ENCODE measurements at regions not wholly inside any gene's neighbourhood (a gene's known extent, or its start where the extent isn't known, plus 50 kb on each side); places are given as distances from the start of the nearest gene placed in this dataset.

DNA sequence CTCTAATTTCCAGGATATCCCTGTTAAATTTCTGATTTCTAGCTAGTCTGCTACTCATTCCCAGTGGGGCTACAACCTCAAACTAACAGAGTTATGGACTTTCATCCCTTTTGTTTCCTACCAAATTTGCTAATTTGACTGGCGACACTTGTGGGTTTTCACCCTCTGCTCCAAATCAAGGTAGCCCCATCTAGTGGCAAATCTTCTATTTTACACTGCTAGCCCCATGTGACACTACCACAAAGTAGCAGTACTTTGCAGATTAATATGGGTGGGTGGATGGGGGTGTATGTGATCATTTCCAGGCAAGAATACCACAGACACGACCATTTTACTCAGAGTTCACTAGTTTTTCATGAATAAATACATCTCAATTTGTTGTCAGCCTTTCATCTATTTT, 150.3 kb downstream of the MSL3 start:
- H3K4me3 Mint-ChIP-seq, result no peak overlapping the region
- H3K27me3 Mint-ChIP-seq, result peaks cover 27% of the 10 kb centered on the region
- H3K4me1 Mint-ChIP-seq (ENCODE audit: low read depth), result peaks cover 9% of the 10 kb centered on the region
- H3K27ac Mint-ChIP-seq, result no peak overlapping the region
- peaks cover 10% of the 10 kb centered on the region for H3K9me3 Mint-ChIP-seq
- no peaks in the 10 kb centered on the region for H3K36me3 Mint-ChIP-seq (ENCODE audit: low read depth)
- no peak for DNase-seq

DNA sequence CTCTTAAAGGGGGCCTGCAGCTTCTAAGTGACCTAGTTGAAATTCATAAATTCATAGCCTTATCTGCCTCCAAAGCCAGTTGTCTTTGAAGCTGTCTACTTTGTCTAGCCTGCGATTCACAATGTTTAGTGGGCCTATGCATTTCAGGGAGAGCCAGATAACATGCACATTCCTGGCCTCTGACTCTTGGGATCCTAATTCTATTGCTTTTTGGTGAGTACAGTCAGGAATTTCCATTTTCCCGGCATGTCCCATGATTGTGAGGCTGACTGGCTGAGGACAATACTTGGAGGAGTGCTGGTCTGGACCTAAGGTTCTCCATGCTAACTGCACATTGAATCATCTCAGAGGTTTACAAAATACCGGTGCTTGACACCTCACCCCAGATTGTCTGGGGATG, 155.0 kb downstream of the MSL3 start:
- Mint-ChIP-seq H3K9me3 (no peaks in the 10 kb centered on the region), H3K36me3 (ENCODE audit: low read depth) (no peaks in the 10 kb centered on the region), H3K27me3 (peaks cover 34% of the 10 kb centered on the region), H3K4me1 (ENCODE audit: low read depth) (peaks cover 6% of the 10 kb centered on the region), H3K4me3 (no peak overlapping the region), H3K27ac (no peak overlapping the region)
- DNase-seq, result no peak

DNA sequence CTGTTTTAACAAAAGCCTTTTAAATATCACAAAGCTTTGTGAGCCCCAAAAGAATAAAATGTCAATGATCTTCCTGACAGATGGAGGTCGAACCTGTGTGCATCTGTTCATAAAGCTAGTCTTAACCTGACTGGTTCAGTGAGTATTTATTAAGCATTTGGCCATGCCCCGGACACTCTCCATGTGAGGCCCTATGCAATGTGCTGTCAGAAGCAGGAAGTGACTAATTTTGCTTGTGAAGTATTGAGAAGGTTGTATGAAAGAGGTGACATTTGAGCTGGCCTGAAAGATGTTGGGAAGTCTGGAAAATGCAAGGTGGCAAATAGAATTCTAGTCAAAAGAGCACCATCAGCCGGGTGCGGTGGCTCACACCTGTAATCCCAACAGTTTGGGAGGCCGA, 171.4 kb downstream of the MSL3 start:
- no peaks in the 10 kb centered on the region for H3K36me3 Mint-ChIP-seq (ENCODE audit: low read depth)
- peaks cover 28% of the 10 kb centered on the region for H3K9me3 Mint-ChIP-seq
- H3K4me1 Mint-ChIP-seq (ENCODE audit: low read depth), result peaks cover 1% of the 10 kb centered on the region
- no peak for DNase-seq
- H3K27me3 Mint-ChIP-seq, result peaks cover 27% of the 10 kb centered on the region
- H3K27ac Mint-ChIP-seq, result no peak overlapping the region
- H3K4me3 Mint-ChIP-seq, result no peak overlapping the region

DNA sequence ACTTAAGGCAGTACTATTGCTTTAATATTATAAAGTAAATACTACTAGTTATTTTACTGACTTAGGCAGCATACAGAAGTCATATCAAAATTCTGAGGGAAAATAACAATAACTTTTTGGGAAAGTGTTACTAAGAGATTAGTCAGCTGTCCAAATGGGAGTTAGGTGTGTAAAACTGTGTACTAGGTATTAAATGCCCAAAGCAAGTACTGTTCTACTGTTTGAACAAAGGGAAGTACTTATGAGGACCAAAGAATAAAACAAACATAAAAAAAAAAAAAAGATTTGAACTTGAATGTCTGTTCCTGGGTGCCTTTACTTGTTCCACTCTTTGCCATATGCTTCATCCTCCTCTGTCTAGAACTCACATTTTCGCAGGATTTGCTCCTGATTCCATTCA, 174.4 kb downstream of the MSL3 start:
- Mint-ChIP-seq H3K9me3 (peaks cover 16% of the 10 kb centered on the region), H3K4me3 (no peak overlapping the region), H3K27me3 (peaks cover 10% of the 10 kb centered on the region), H3K4me1 (ENCODE audit: low read depth) (peaks cover 1% of the 10 kb centered on the region), H3K36me3 (ENCODE audit: low read depth) (no peaks in the 10 kb centered on the region), H3K27ac (no peak overlapping the region)
- no peak for DNase-seq

DNA sequence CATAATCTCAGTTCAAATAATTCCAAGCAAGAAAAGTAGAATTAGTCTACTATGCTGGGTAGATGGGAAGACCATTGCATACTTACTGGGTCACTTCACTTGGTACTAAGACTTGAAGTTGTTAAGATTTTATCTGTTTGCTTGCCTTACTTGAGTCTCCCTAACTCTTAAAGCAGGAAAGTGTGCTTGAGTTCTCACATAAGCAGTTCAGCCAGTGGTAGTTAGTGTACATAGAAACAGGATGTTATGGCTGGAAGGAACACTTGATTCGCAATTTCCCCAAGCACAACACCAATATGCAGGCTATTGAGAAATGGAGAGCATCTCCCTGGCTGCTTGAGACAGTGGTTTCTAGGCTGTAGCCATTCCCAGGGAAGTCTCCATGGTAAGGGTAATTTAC, 176.1 kb downstream of the MSL3 start:
- Mint-ChIP-seq H3K4me1 (ENCODE audit: low read depth) (no peaks in the 10 kb centered on the region), H3K27ac (no peak overlapping the region), H3K4me3 (no peak overlapping the region), H3K9me3 (peaks cover 2% of the 10 kb centered on the region), H3K36me3 (ENCODE audit: low read depth) (no peaks in the 10 kb centered on the region), H3K27me3 (peaks cover 6% of the 10 kb centered on the region)
- no peak for DNase-seq

DNA sequence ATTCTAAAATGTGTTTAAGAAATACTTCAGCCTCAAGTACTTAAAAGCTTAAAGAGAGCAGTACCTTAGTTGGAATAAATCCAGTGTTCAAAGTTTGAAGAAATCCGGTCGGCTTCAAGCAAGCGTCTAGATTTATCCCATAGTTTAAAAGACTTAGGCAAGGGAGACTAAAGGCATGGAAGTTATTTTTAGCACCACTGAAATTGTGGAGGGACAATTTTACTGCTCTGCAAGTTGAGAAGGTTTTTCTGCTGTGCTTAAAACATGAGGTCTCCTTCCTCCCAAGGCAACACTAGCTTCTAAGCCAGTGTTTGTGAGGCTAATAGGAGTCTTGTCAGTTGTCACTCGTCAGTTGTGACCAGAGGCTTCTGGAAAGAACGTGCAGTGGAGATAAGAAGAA, 183.5 kb downstream of the MSL3 start:
- H3K36me3 Mint-ChIP-seq (ENCODE audit: low read depth), result no peaks in the 10 kb centered on the region
- no peaks in the 10 kb centered on the region for H3K4me1 Mint-ChIP-seq (ENCODE audit: low read depth)
- no peak for DNase-seq
- no peaks in the 10 kb centered on the region for H3K9me3 Mint-ChIP-seq
- H3K27ac Mint-ChIP-seq, result no peak overlapping the region
- H3K27me3 Mint-ChIP-seq, result peaks cover 41% of the 10 kb centered on the region
- no peak overlapping the region for H3K4me3 Mint-ChIP-seq

DNA sequence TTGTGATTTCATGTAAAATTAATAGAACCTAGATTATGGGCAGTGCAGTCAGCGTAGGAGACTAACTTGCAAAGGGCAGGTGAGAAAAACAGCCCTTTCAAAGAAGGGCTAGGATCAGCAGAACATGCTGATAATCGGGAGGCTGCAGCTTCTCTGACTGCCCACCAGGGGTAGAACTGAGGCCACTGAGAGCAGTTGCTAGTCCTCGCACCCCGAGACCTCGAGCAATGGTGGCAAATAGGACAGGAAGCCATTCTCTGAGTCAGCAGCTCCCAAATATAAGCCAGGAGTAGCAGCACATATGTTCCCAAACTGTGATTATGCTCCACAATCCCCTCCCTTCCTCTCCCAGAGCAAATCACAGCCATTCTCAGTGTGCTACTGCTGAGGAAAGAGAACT, 186.5 kb downstream of the MSL3 start:
- no peak for DNase-seq
- no peaks in the 10 kb centered on the region for H3K4me1 Mint-ChIP-seq (ENCODE audit: low read depth)
- H3K27ac Mint-ChIP-seq, result no peak overlapping the region
- no peaks in the 10 kb centered on the region for H3K9me3 Mint-ChIP-seq
- H3K4me3 Mint-ChIP-seq, result no peak overlapping the region
- H3K27me3 Mint-ChIP-seq, result peaks cover 62% of the 10 kb centered on the region
- no peaks in the 10 kb centered on the region for H3K36me3 Mint-ChIP-seq (ENCODE audit: low read depth)

DNA sequence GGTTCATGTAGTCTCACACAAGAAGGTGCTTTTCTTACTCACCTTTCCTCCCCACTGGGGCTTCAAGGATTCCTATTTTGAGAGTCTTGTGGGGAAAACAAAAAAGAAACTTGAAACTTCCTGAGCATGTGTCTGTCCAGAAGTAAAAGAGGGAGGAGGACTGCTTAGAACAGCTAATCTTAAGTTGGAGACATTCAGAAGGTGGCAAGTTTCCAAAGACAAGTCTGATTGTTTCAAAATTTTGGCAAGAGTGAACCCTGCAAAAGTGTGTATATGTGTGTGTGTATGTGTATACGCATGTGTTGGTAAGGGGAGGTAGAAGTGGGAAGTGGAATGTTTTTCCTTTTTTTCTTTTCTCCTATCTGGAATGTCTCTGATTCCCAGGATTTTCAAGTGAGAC, 189.0 kb upstream of the FRMPD4 start:
- Mint-ChIP-seq H3K36me3 (ENCODE audit: low read depth) (no peaks in the 10 kb centered on the region), H3K4me3 (no peak overlapping the region), H3K4me1 (ENCODE audit: low read depth) (no peaks in the 10 kb centered on the region), H3K27ac (no peak overlapping the region), H3K9me3 (no peaks in the 10 kb centered on the region), H3K27me3 (peaks cover 63% of the 10 kb centered on the region)
- no peak for DNase-seq

DNA sequence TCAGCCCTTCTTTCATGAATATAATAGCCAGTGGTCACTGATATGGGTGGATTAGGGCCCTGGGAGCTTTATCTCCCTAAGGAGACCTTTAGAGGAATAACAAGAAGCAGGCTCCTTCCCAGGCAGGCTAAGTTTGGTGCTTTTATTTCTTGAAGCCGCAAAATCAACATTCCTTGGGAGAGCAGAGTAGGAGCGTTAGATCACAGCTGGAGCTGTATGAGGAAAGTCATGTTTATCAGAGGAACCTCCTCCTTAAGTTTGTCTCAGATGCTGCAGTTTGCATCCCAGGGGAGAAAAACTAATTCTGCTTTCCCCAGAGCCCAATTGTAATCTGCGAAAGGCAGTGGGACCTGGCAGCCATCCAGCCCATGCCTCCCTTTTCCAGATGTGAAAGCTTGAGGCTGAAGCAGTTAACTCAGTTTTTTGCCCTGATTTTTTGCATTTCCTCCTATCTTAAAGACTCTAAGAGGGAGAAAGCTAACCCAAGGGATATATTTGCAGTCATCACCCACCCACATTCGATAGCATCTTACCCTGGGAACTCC, 186.0 kb upstream of the FRMPD4 start:
- Mint-ChIP-seq H3K27ac (no peak overlapping the region), H3K9me3 (no peaks in the 10 kb centered on the region), H3K4me1 (ENCODE audit: low read depth) (no peaks in the 10 kb centered on the region), H3K4me3 (no peak overlapping the region), H3K36me3 (ENCODE audit: low read depth) (no peaks in the 10 kb centered on the region), H3K27me3 (peaks cover 37% of the 10 kb centered on the region)
- no peak for DNase-seq

DNA sequence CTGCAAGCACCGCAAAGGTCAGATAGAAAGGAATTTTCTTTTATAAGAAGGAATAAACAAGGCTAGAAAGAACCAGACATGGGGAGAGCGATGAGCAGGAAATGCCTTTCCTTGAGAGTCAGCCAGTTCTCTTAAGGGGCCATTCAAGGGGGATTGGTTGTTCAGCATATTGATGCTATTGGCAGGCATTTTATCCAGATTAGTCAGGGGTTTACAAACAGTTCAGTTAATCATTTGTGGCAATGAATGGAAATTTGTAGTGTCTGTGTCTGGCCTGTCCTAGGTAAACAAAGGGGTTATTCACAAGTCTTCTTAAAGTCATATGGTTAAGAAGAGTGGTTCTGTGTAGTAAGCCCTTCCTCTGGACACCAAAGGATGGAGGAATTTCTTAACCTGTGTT, 184.7 kb upstream of the FRMPD4 start:
- no peak for DNase-seq
- Mint-ChIP-seq H3K36me3 (ENCODE audit: low read depth) (no peaks in the 10 kb centered on the region), H3K4me3 (no peak overlapping the region), H3K9me3 (no peaks in the 10 kb centered on the region), H3K4me1 (ENCODE audit: low read depth) (no peaks in the 10 kb centered on the region), H3K27ac (no peak overlapping the region), H3K27me3 (peaks cover 34% of the 10 kb centered on the region)

DNA sequence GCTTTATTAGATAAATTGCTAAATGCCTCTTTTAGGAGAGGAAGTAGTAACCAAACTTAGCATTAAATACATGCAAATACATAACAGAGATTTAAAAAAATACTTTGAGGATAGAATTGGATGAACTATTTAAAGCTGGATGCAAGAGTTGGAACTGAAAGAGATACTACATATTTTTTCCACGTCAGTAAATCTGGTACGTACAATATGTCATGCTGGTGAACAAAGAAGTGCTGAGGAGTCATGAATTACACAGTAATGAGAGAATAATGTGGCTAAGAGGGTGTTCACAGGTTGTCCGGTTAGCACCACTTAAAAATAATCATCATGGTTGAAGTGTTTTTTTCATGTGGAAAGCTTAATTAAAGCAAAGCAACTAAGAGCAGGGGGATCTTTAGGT, 184.1 kb upstream of the FRMPD4 start:
- no peak for DNase-seq
- Mint-ChIP-seq H3K4me1 (ENCODE audit: low read depth) (no peaks in the 10 kb centered on the region), H3K4me3 (no peak overlapping the region)

DNA sequence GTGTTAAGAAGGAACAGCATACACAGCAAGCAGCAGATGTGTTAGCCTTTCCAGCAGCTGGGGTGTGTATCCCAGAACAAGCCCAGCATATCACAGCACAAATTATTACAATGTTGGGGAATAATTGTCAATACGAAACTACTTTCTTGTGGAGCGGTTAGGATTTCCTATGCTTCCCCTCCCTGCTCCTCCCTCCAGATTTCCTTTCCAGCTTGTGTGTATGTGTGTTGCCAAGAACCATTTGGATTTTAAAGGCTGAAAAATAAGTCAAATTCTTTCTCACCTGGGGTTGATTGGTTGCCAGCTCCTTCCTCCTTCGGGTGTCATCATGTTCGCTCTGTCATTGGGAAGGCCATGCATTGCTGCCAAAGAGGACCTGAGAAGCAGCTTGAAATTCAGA, 178.2 kb upstream of the FRMPD4 start:
- Mint-ChIP-seq H3K27me3 (peaks cover 28% of the 10 kb centered on the region), H3K4me3 (no peak overlapping the region), H3K27ac (no peak overlapping the region), H3K36me3 (ENCODE audit: low read depth) (no peaks in the 10 kb centered on the region), H3K4me1 (ENCODE audit: low read depth) (no peaks in the 10 kb centered on the region), H3K9me3 (no peaks in the 10 kb centered on the region)
- DNase-seq, result no peak

More for the DNA sequence above, 184.1 kb upstream of the FRMPD4 start:
- Mint-ChIP-seq H3K9me3 (no peaks in the 10 kb centered on the region), H3K27me3 (peaks cover 33% of the 10 kb centered on the region), H3K36me3 (ENCODE audit: low read depth) (no peaks in the 10 kb centered on the region), H3K27ac (no peak overlapping the region)

DNA sequence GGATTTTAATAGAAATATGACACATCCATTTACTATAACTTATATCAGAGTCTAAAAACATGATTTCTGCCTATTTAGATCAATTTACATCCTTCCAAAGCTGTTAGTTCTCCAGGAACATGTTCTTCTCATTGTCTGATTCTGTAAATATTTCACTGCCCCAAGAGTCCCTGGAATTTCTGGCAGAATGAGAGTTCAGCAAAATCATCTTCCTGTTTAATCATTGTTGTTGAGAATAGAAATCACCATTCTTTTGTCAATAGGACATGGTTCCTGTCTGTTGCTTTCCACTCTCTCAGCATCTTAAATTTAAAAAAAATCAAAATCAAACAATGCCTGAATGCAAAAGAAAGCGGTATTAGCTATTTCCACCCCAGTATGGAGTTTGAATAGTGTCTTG, 172.8 kb upstream of the FRMPD4 start:
- Mint-ChIP-seq H3K27ac (no peak overlapping the region), H3K36me3 (ENCODE audit: low read depth) (no peaks in the 10 kb centered on the region)

DNA sequence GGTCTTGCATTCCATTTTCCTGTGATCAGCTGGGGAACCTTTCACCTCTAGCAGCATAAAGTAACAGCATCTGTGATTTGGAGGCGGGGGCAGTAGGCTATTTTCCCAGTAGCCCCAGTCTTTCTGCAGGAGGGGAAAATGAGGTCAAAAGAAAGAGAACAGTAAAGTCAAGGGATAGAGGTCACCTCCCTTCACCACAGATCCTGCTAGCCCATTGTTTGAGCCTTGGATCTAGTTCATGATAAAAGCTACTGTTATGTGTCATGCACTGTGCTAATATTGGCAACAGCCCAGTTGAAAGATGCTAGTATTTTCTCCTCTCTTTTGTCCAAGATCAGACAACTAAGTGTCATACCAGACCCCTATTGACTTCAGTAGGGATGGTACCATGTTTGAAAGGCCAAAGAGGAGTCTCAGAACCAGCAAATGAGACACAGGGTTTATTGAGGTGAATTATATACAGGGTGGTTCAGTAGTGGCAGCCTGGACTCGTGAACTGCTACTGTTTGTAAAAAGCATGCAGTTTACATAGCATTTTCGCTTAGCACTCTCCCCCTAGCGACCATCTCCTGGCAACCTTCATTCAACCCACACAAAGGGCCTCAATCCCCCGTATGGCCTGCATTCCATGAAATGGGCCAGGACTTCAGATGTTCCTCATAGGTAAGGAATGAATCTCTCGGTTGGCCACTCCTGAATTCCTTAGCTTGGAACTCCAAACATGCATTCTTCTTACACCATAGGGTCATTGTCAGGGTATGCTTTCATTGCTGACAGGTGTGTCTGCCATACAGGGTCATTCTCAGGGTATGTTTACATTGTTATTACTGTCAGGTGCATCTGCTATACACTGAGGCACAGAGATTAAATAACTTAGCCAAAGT, 170.0 kb upstream of the FRMPD4 start:
- DNase-seq, result no peak
- Mint-ChIP-seq H3K4me3 (no peak overlapping the region), H3K27ac (no peak overlapping the region), H3K36me3 (ENCODE audit: low read depth) (no peaks in the 10 kb centered on the region), H3K4me1 (ENCODE audit: low read depth) (no peaks in the 10 kb centered on the region), H3K27me3 (peaks cover 30% of the 10 kb centered on the region), H3K9me3 (no peaks in the 10 kb centered on the region)

More for the DNA sequence above, 172.8 kb upstream of the FRMPD4 start:
- Mint-ChIP-seq H3K4me1 (ENCODE audit: low read depth) (no peaks in the 10 kb centered on the region), H3K4me3 (no peak overlapping the region), H3K27me3 (peaks cover 31% of the 10 kb centered on the region), H3K9me3 (no peaks in the 10 kb centered on the region)
- no peak for DNase-seq

DNA sequence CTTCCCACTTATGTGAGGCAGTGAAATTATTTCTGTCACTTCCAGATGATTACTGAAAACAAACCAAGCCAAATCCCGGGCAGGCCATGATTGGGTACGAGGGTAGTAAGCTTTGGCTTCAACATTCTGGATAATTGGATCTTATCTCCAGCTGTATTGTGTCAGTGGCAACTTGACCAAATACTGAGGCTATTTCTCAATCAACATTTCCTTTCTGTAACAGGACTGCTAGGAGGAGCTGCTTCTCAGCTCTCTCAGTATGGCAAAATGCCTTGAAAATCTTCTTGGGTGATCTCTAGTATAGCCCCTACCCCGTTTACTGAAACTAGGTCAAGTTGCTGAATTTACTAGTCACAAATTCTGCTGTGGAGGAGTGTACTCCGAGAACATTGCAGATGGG, 169.3 kb upstream of the FRMPD4 start:
- Mint-ChIP-seq H3K9me3 (no peaks in the 10 kb centered on the region), H3K4me1 (ENCODE audit: low read depth) (no peaks in the 10 kb centered on the region), H3K36me3 (ENCODE audit: low read depth) (no peaks in the 10 kb centered on the region), H3K4me3 (no peak overlapping the region), H3K27ac (no peak overlapping the region), H3K27me3 (peaks cover 30% of the 10 kb centered on the region)
- DNase-seq, result no peak
